Ammon's horn (tissue), 1 donor: ENCODE measurements at regions not wholly inside any gene's neighbourhood (a gene's known extent, or its start where the extent isn't known, plus 50 kb on each side); places are given as distances from the start of the nearest gene placed in this dataset.

Experiments used
- DNase-seq: peaks from one replicate; pipeline ENCODE4 v3.0.0-alpha.2; 2016; ENCODE audit warnings: low spot score

DNA sequence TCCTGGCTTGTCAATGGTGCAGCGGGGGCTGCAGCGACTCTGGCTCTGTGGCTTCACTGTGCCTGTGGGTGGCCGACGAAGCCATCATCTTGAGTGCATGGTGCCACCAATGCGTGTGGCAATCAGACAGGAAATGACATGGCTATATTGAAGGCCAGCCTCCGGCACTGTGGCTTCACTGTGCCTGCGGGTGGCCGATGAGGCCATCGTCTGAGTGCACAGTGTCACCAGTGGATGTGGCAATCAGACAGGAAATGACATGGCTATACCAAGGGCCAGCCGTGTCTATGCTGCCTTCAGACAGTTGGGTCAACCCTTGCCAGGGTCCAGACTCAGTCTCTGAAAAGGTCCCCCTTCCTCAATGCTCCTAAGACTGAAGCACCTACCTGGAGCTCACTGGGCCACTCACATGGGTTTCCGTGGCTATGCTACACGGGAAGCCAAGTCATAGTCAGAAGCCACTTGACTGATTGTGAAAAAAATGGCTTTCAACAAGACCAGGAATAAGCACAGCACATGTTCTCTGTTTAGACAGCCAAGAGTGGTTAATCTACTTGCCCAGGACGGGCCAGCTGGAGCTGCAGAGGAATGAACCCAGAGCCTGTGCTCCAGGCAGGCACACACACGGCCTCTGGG is 67.5 kb upstream of the S1PR3 start:
- no peak for DNase-seq

GRCh38 chr9:88925481-88925880 is 65.8 kb upstream of the S1PR3 start:
- DNase-seq: no peak

DNA sequence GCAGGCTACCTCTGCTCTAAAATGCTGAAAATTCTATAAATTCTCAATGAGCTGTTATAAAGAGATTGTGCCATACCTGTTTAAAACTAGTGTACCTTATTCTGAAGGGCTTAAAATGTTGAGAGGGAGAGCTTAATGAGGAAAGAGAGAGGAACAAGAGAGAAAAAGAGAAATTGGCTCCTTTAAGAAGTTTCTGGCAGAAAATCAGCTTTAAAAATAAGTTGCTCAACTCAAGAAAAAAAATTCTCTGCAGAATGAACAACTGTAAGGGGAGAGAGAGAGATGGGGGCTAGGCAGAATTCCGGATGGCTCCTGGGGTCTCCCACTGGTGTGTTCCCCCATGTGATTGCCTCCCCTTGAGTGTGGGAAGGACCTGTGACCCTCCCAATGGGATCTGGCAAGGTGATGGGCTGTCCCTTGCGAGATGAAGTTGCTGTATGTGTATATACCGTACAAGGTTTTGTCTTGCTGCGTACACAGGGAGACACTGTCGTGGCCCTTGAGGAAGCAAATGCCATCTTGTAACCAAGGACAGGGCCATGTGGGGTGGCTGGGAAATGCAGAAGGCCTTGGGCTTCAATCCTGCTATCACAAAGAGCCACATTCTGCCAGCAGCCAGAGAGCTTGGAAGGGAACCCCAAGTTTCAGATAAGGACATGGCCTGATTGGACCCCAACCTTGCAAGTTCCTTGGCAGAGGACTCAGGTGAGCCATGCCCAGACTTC is 64.3 kb upstream of the S1PR3 start:
- no peak for DNase-seq

GRCh38 chr9:88927510-88927909 is 63.8 kb upstream of the S1PR3 start:
- no peak for DNase-seq

DNA sequence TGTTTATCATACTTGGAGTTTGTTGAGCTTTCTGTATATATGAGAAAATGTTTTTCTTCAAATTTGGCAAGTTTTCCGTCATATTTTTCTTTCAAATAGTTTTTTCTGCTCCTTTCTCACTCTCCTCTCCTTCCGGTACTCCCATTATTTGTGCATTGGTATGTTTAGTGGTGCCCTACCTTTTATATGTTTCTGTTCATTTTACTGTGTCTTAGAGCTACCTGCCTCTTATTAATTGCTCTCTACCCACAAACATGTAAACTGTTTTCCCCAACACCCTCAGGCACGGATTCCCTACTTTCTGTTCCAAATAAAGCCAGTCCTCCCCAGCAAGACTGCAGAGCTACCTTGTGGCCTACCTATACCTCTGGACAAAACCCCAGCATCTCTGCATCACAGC is 60.6 kb upstream of the S1PR3 start:
- DNase-seq: no peak

- no peak for DNase-seq
Measured at GRCh38 chr9:88932766-88933165, 58.5 kb upstream of the S1PR3 start.

DNA sequence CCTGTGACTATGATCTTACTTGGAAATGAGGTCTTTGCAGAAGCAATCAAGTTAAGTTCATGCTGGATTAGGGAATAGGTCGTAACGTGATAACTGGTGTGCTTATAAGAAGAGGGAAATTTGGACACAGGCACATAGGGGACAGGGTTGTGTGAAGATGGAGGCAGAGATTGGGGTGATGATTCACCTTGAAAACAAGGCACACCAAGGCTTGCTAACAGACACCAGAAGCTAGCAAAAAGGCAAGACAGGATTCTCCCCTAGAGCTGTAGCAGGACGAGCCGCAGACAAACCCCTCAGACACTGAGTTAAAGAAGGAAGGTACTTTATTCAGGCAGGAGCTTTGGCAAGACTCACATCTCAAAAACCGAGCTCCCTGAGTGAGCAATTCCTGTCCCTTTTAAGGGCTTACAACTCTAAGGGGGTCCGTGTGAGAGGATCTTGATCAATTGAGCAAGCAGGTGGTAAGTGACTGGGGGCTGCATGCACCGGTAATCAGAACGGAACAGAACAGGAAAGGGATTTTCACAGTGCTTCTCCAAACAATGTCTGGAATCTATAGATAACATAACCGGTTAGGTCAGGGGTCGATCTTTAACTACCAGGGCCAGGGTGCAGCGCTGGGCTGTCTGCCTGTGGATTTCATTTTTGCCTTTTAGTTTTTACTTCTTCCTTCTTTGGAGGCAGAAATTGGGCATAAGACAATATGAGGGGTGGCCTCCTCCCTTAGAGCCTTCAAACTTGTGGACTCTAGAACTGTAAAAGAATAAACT is 57.5 kb upstream of the S1PR3 start:
- DNase-seq: no peak

GRCh38 chr9:88934876-88935535 is 56.3 kb upstream of the S1PR3 start:
- no peak for DNase-seq

- no peak for DNase-seq
Measured at GRCh38 chr9:88936132-88936531, 55.1 kb upstream of the S1PR3 start.

DNA sequence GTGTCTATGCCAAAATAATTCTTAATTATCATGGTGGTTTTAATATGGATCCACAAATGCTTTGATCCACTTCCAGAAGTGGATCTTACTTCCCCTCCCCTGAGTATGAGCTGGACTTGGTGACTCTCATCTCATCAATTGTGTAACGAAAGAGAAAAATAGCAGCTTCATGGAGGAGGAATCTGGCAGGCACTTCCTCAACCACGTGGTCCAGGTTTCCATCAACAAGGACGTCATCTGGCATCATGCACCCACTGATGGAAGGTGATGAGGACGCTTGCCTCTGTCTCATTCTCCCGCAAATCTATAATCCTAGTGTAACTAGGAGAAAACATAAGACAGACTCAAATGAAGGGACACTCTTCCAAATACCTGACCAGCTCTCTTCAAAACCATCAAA is 54.6 kb upstream of the S1PR3 start:
- DNase-seq: peak; percentile 45

GRCh38 chr9:88937248-88937647 is 54.0 kb upstream of the S1PR3 start:
- DNase-seq: no peak

DNA sequence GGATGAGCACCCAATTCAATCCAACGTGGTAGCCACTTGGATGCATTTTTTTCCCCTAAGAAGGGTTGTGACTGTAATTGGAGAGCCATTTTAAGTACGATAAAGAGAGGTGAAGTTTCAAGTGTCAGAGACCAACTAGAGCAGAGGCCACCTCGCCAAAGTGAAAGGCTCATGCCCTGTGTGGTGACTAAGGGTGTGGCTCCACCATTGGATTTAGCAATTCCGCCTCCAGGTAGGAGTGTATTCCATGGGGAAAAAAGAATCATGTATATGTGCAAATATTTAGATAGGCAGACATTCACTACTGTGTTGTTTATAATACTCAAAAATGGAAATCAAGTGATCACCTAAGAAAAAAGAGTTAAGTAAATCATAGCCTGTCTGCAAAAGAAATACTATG is 53.1 kb upstream of the S1PR3 start:
- no peak for DNase-seq
